Activated CD4-positive, alpha-beta T cell treated with anti-CD3 and anti-CD28 coated beads, Interleukin-2, amount 10 ng/mL, durations not matched to agents 7 days and 5 days (primary cell): ENCODE measurements at regions not wholly inside any gene's neighbourhood (a gene's known extent, or its start where the extent isn't known, plus 50 kb on each side); places are given as distances from the start of the nearest gene placed in this dataset.

ENCODE experiments used
- CTCF ChIA-PET: fragments of 350-600 bp; sonication (Branson Sonifier 250); formaldehyde crosslinking; loops from one replicate; lab custom pipeline; 2021; ENCODE audit warnings: antibody characterized with exemption; lab: Charles Lee
- POLR2A ChIA-PET: fragments of 350-600 bp; sonication (Branson Sonifier 250); formaldehyde crosslinking; loops from one replicate; lab custom pipeline; 2021; ENCODE audit warnings: antibody characterized with exemption; lab: Charles Lee
- DNase-seq: peaks from one replicate; pipeline ENCODE4 v3.0.0-alpha.2; 2020
- H3K27ac Mint-ChIP-seq: one replicate; pipeline ENCODE4 v1.8.0; 2021; ENCODE audit warnings: mild to moderate bottlenecking, moderate library complexity, mixed read lengths
- H3K27me3 Mint-ChIP-seq: one replicate; pipeline ENCODE4 v1.8.0; 2021; ENCODE audit warnings: mixed read lengths
- H3K36me3 Mint-ChIP-seq: one replicate; pipeline ENCODE4 v1.8.0; 2021; ENCODE audit warnings: low read depth, mixed read lengths
- H3K4me1 Mint-ChIP-seq: one replicate; pipeline ENCODE4 v1.8.0; 2021; ENCODE audit warnings: mixed read lengths
- H3K4me3 Mint-ChIP-seq: one replicate; pipeline ENCODE4 v1.8.0; 2021; ENCODE audit warnings: mild to moderate bottlenecking, moderate library complexity, mixed read lengths
- H3K9me3 Mint-ChIP-seq: one replicate; pipeline ENCODE4 v1.8.0; 2021; ENCODE audit warnings: mixed read lengths

- DNase-seq, result no peak
- CTCF ChIA-PET, result interaction anchor here (0.8 kb wide), 1 partner anchor 166 kb away, joined by 3 read pairs; no protein-coding TSS in a partner anchor
- Mint-ChIP-seq H3K27me3 (no peaks in the 10 kb centered on the region), H3K36me3 (no peaks in the 10 kb centered on the region), H3K4me1 (no peaks in the 10 kb centered on the region), H3K27ac (no peak overlapping the region), H3K4me3 (no peak overlapping the region), H3K9me3 (peaks cover 10% of the 10 kb centered on the region)
- POLR2A ChIA-PET, result no interaction called here
These were observed 470.3 kb downstream of the ARHGEF28 start for GRCh38 chr5:74096325-74096724.

- H3K4me3 Mint-ChIP-seq, result no peak overlapping the region
- ChIA-PET CTCF (interaction anchor here (0.8 kb wide), 1 partner anchor 166 kb away, joined by 3 read pairs; no protein-coding TSS in a partner anchor), POLR2A (no interaction called here)
- H3K9me3 Mint-ChIP-seq, result peaks cover 10% of the 10 kb centered on the region
- no peaks in the 10 kb centered on the region for H3K36me3 Mint-ChIP-seq
- H3K27me3 Mint-ChIP-seq, result no peaks in the 10 kb centered on the region
- no peak for DNase-seq
- no peak overlapping the region for H3K27ac Mint-ChIP-seq
- no peaks in the 10 kb centered on the region for H3K4me1 Mint-ChIP-seq
These were observed 469.9 kb downstream of the ARHGEF28 start for GRCh38 chr5:74095871-74096270.

- POLR2A ChIA-PET, result no interaction called here
- H3K4me1 Mint-ChIP-seq, result no peaks in the 10 kb centered on the region
- no peak overlapping the region for H3K27ac Mint-ChIP-seq
- CTCF ChIA-PET, result no interaction called here
- no peak overlapping the region for H3K4me3 Mint-ChIP-seq
- no peaks in the 10 kb centered on the region for H3K27me3 Mint-ChIP-seq
- no peak for DNase-seq
- no peaks in the 10 kb centered on the region for H3K36me3 Mint-ChIP-seq
- peaks cover 8% of the 10 kb centered on the region for H3K9me3 Mint-ChIP-seq
These were observed 468.7 kb downstream of the ARHGEF28 start for GRCh38 chr5:74094782-74095108.

- no peaks in the 10 kb centered on the region for H3K36me3 Mint-ChIP-seq
- H3K27ac Mint-ChIP-seq, result no peak overlapping the region
- no peak for DNase-seq
- no peaks in the 10 kb centered on the region for H3K4me1 Mint-ChIP-seq
- ChIA-PET POLR2A (no interaction called here), CTCF (no interaction called here)
- peaks cover 4% of the 10 kb centered on the region for H3K9me3 Mint-ChIP-seq
- no peaks in the 10 kb centered on the region for H3K27me3 Mint-ChIP-seq
- H3K4me3 Mint-ChIP-seq, result no peak overlapping the region
These were observed 468.2 kb downstream of the ARHGEF28 start for GRCh38 chr5:74094096-74094781.

- H3K36me3 Mint-ChIP-seq, result no peaks in the 10 kb centered on the region
- ChIA-PET POLR2A (no interaction called here), CTCF (no interaction called here)
- no peak overlapping the region for H3K27ac Mint-ChIP-seq
- DNase-seq, result no peak
- H3K27me3 Mint-ChIP-seq, result no peaks in the 10 kb centered on the region
- H3K4me1 Mint-ChIP-seq, result no peaks in the 10 kb centered on the region
- H3K9me3 Mint-ChIP-seq, result no peaks in the 10 kb centered on the region
- H3K4me3 Mint-ChIP-seq, result no peak overlapping the region
These were observed 467.6 kb downstream of the ARHGEF28 start for GRCh38 chr5:74093561-74093960.

- Mint-ChIP-seq H3K27me3 (no peaks in the 10 kb centered on the region), H3K9me3 (no peaks in the 10 kb centered on the region), H3K36me3 (no peaks in the 10 kb centered on the region), H3K4me3 (no peak overlapping the region), H3K4me1 (no peaks in the 10 kb centered on the region), H3K27ac (no peak overlapping the region)
- POLR2A ChIA-PET, result no interaction called here
- CTCF ChIA-PET, result no interaction called here
- DNase-seq, result no peak
These were observed 466.8 kb downstream of the ARHGEF28 start for GRCh38 chr5:74092766-74093165.

GRCh38 chr5:74085782-74086181, 459.8 kb downstream of the ARHGEF28 start:
- no peaks in the 10 kb centered on the region for H3K9me3 Mint-ChIP-seq
- H3K4me1 Mint-ChIP-seq, result no peaks in the 10 kb centered on the region
- CTCF ChIA-PET, result no interaction called here
- H3K27me3 Mint-ChIP-seq, result no peaks in the 10 kb centered on the region
- no peak overlapping the region for H3K4me3 Mint-ChIP-seq
- no peaks in the 10 kb centered on the region for H3K36me3 Mint-ChIP-seq
- POLR2A ChIA-PET, result no interaction called here
- H3K27ac Mint-ChIP-seq, result no peak overlapping the region
- no peak for DNase-seq

GRCh38 chr5:74085186-74085585, 459.2 kb downstream of the ARHGEF28 start:
- H3K27me3 Mint-ChIP-seq, result no peaks in the 10 kb centered on the region
- DNase-seq, result no peak
- H3K36me3 Mint-ChIP-seq, result no peaks in the 10 kb centered on the region
- POLR2A ChIA-PET, result no interaction called here
- H3K27ac Mint-ChIP-seq, result no peak overlapping the region
- H3K4me1 Mint-ChIP-seq, result no peaks in the 10 kb centered on the region
- H3K9me3 Mint-ChIP-seq, result no peaks in the 10 kb centered on the region
- no peak overlapping the region for H3K4me3 Mint-ChIP-seq
- CTCF ChIA-PET, result interaction anchor here (0.6 kb wide), 1 partner anchor 141 kb away, joined by 5 read pairs; no protein-coding TSS in a partner anchor

- POLR2A ChIA-PET, result no interaction called here
- Mint-ChIP-seq H3K27me3 (no peaks in the 10 kb centered on the region), H3K27ac (no peak overlapping the region), H3K4me3 (no peak overlapping the region), H3K9me3 (no peaks in the 10 kb centered on the region), H3K36me3 (no peaks in the 10 kb centered on the region), H3K4me1 (no peaks in the 10 kb centered on the region)
- DNase-seq, result no peak
- CTCF ChIA-PET, result no interaction called here
These were observed 457.2 kb downstream of the ARHGEF28 start for GRCh38 chr5:74083096-74083791.

GRCh38 chr5:74082512-74083055, 456.6 kb downstream of the ARHGEF28 start:
- no peaks in the 10 kb centered on the region for H3K4me1 Mint-ChIP-seq
- CTCF ChIA-PET, result no interaction called here
- no peaks in the 10 kb centered on the region for H3K9me3 Mint-ChIP-seq
- H3K4me3 Mint-ChIP-seq, result no peak overlapping the region
- POLR2A ChIA-PET, result no interaction called here
- no peak for DNase-seq
- H3K27ac Mint-ChIP-seq, result no peak overlapping the region
- H3K36me3 Mint-ChIP-seq, result no peaks in the 10 kb centered on the region
- no peaks in the 10 kb centered on the region for H3K27me3 Mint-ChIP-seq

- Mint-ChIP-seq H3K9me3 (no peaks in the 10 kb centered on the region), H3K27ac (no peak overlapping the region), H3K4me3 (no peak overlapping the region), H3K27me3 (no peaks in the 10 kb centered on the region), H3K36me3 (no peaks in the 10 kb centered on the region), H3K4me1 (no peaks in the 10 kb centered on the region)
- POLR2A ChIA-PET, result no interaction called here
- DNase-seq, result no peak
- CTCF ChIA-PET, result no interaction called here
These were observed 455.1 kb downstream of the ARHGEF28 start for GRCh38 chr5:74081126-74081525.

- ChIA-PET POLR2A (no interaction called here), CTCF (no interaction called here)
- Mint-ChIP-seq H3K4me1 (no peaks in the 10 kb centered on the region), H3K4me3 (no peak overlapping the region), H3K9me3 (no peaks in the 10 kb centered on the region), H3K27me3 (no peaks in the 10 kb centered on the region), H3K36me3 (no peaks in the 10 kb centered on the region), H3K27ac (no peak overlapping the region)
- no peak for DNase-seq
These were observed 454.1 kb downstream of the ARHGEF28 start for GRCh38 chr5:74079971-74080556.
